IMR-90 (cell line): ENCODE measurements at regions not wholly inside any gene's neighbourhood (a gene's known extent, or its start where the extent isn't known, plus 50 kb on each side); places are given as distances from the start of the nearest gene placed in this dataset.

Experiments
- ATAC-seq: fragments of 200-7000 bp; cut with Tn5 transposase; 2 replicates; pipeline ENCODE4 v1.9.1; 2020; ENCODE audit warnings: low read depth, mild to moderate bottlenecking, moderate library complexity
- BruUV-seq: library from RNA; stranded (reverse); fragments of 400-500 nt; replicated peaks from 2 replicates; lab custom pipeline; 2021; lab: Mats Ljungman, UMichigan
- CTCF ChIA-PET: fragments of 300-600 bp; formaldehyde crosslinking; extraction: SDS; loops from one replicate; lab custom pipeline; 2021; ENCODE audit warnings: antibody characterized with exemption; lab: Yijun Ruan, JAX
- POLR2A ChIA-PET: fragments of 300-600 bp; sonication (Branson Sonifier 250); formaldehyde crosslinking; loops from one replicate; lab custom pipeline; 2022; ENCODE audit warnings: antibody characterized with exemption; ENCODE audit not compliant: unreplicated experiment; lab: Charles Lee
- DNase-seq: peaks from one replicate; pipeline ENCODE4 v3.0.0; 2013
- H2AFZ ChIP-seq: replicated peaks from 2 replicates; pipeline ENCODE3; 2013; ENCODE audit warnings: low read length, mild to moderate bottlenecking; ENCODE audit not compliant: poor library complexity
- H2AK5ac ChIP-seq: 2 replicates; pipeline ENCODE4 v1.6.1; 2013; ENCODE audit warnings: low read depth, low read length, inconsistent platforms
- H2AK9ac ChIP-seq: replicated peaks from 2 replicates; pipeline ENCODE3; 2013; ENCODE audit warnings: mild to moderate bottlenecking, low read depth, low read length, moderate library complexity; ENCODE audit not compliant: poor library complexity
- H2BK120ac ChIP-seq: 2 replicates; pipeline ENCODE4 v1.6.1; 2013; ENCODE audit warnings: low read depth, low read length, inconsistent platforms
- H2BK15ac ChIP-seq: 3 replicates; pipeline ENCODE4 v1.6.1; 2013; ENCODE audit warnings: low read depth, low read length, inconsistent platforms
- H2BK20ac ChIP-seq: 2 replicates; pipeline ENCODE4 v1.6.1; 2013; ENCODE audit warnings: low read depth, mild to moderate bottlenecking, inconsistent platforms, low read length, moderate library complexity
- H2BK5ac ChIP-seq: 2 replicates; pipeline ENCODE4 v1.6.1; 2013; ENCODE audit warnings: mild to moderate bottlenecking, low read depth, low read length, inconsistent platforms; ENCODE audit not compliant: poor library complexity, severe bottlenecking
- H3K14ac ChIP-seq: replicated peaks from 2 replicates; pipeline ENCODE4 v1.6.1; 2013; ENCODE audit warnings: low read depth, low read length, inconsistent platforms
- H3K18ac ChIP-seq: 2 replicates; pipeline ENCODE4 v1.6.1; 2013; ENCODE audit warnings: low read depth, low read length, control low read depth
- H3K23ac ChIP-seq: 2 replicates; pipeline ENCODE4 v1.6.1; 2013; ENCODE audit warnings: low read depth, low read length, inconsistent platforms
- H3K27ac ChIP-seq: 2 replicates; pipeline ENCODE4 v1.5.1; 2013; ENCODE audit warnings: mild to moderate bottlenecking, control low read depth, low read length; ENCODE audit not compliant: insufficient read depth
- H3K27me3 ChIP-seq: 2 replicates; pipeline ENCODE4 v1.6.1; 2013; ENCODE audit warnings: low read length; ENCODE audit not compliant: control insufficient read depth, insufficient read depth
- H3K36me3 ChIP-seq: 2 replicates; pipeline ENCODE4 v1.6.1; 2013; ENCODE audit warnings: low read length, mixed read lengths; ENCODE audit not compliant: control insufficient read depth, insufficient read depth
- H3K4ac ChIP-seq: 2 replicates; pipeline ENCODE4 v1.6.1; 2013; ENCODE audit warnings: low read depth, low read length, inconsistent platforms
- H3K4me1 ChIP-seq: 2 replicates; pipeline ENCODE4 v1.6.1; 2013; ENCODE audit warnings: low read length, mixed read lengths; ENCODE audit not compliant: control insufficient read depth, insufficient read depth
- H3K4me2 ChIP-seq: 2 replicates; pipeline ENCODE4 v1.6.1; 2013; ENCODE audit warnings: low read depth, mild to moderate bottlenecking, control low read depth, low read length, moderate library complexity
- H3K4me3 ChIP-seq: 2 replicates; pipeline ENCODE4 v1.5.1; 2013; ENCODE audit warnings: low read depth, mild to moderate bottlenecking, control low read depth, low read length, moderate library complexity; ENCODE audit not compliant: insufficient read depth
- H3K56ac ChIP-seq: 2 replicates; pipeline ENCODE4 v1.6.1; 2013; ENCODE audit warnings: low read length, inconsistent platforms; ENCODE audit not compliant: insufficient read depth; ENCODE audit errors: extremely low read depth
- H3K79me1 ChIP-seq, 2 experiments: 2 replicates each; pipeline ENCODE4 v1.6.1; 2013; ENCODE audit warnings: low read length in 2 of 2, inconsistent platforms in 1 of 2, low read depth in 1 of 2
- H3K9ac ChIP-seq: 2 replicates; pipeline ENCODE4 v1.6.1; 2013; ENCODE audit warnings: low read depth, low read length, control low read depth
- H3K9me1 ChIP-seq: 2 replicates; pipeline ENCODE4 v1.6.1; 2013; ENCODE audit warnings: low read length, inconsistent platforms; ENCODE audit not compliant: insufficient read depth
- H3K9me3 ChIP-seq: 2 replicates; pipeline ENCODE4 v1.6.1; 2013; ENCODE audit warnings: low read length; ENCODE audit not compliant: control insufficient read depth, insufficient read depth
- H4K20me1 ChIP-seq: 2 replicates; pipeline ENCODE4 v1.6.1; 2013; ENCODE audit warnings: low read length, inconsistent platforms; ENCODE audit not compliant: insufficient read depth
- H4K5ac ChIP-seq: 2 replicates; pipeline ENCODE4 v1.6.1; 2013; ENCODE audit warnings: mild to moderate bottlenecking, low read depth, low read length, control low read depth
- H4K8ac ChIP-seq, 2 experiments: 2 replicates each; pipeline ENCODE4 v1.6.1; 2013; ENCODE audit warnings: low read depth in 2 of 2, low read length in 2 of 2, control low read depth in 1 of 2, inconsistent platforms in 1 of 2
- H4K91ac ChIP-seq: 2 replicates; pipeline ENCODE4 v1.6.1; 2013; ENCODE audit warnings: low read depth, low read length, inconsistent platforms; ENCODE audit not compliant: insufficient read depth
- MAZ ChIP-seq: IDR thresholded peaks from 2 replicates; pipeline ENCODE4 v1.6.1; 2012; ENCODE audit warnings: low read depth, mild to moderate bottlenecking, low read length, improper control_type of control experiment, moderate library complexity, borderline replicate concordance
- RAD21 ChIP-seq: IDR thresholded peaks from 2 replicates; pipeline ENCODE4 v1.6.1; 2012; ENCODE audit warnings: low read length, improper control_type of control experiment
- USF2 ChIP-seq: fragments of 150-350 bp; IDR thresholded peaks from 2 replicates; pipeline ENCODE4 v1.6.1; 2017; ENCODE audit warnings: mild to moderate bottlenecking, antibody characterized with exemption, low read length, low read depth
- WGBS, 2 experiments: methylation state at CpG; one replicate each; pipeline versions ENCODE4 v1.1.5 to v1.1.7; 2013; ENCODE audit warnings: missing lambda C conversion rate in 2 of 2; ENCODE audit not compliant: insufficient read length in 1 of 2; ENCODE audit errors: extremely low coverage in 2 of 2; 5-methylcytosine and 5-hydroxymethylcytosine counted together
- dilution Hi-C: fragments of 300-500 bp; cut with HindIII; formaldehyde crosslinking; loops from one replicate; pipeline ENCODE4 v1.14.3; 2018; ENCODE audit warnings: low sequenced_read_pairs; ENCODE audit not compliant: unreplicated experiment
- in situ Hi-C: fragments of 300-500 bp; cut with MboI; formaldehyde crosslinking; loops from 3 replicates; pipeline ENCODE4 v1.14.3; 2019; ENCODE audit warnings: low sequenced_read_pairs, inconsistent platforms, mixed read lengths
- intact Hi-C: fragments of 100-400 bp; cut with micrococcal nuclease; formaldehyde crosslinking; loops from 2 replicates; pipeline ENCODE4 v1.10.0; 2022

GRCh38 chr17:79153367-79154130, 78.9 kb downstream of the ENGASE start:
- Histone ChIP-seq H2AK5ac (no peak overlapping the region), H3K27me3 (peaks cover 3% of the 10 kb centered on the region; the same call in 1 of the 2 replicates), H3K4me2 (no peak overlapping the region), H4K5ac (no peak overlapping the region), H3K4ac (no peak overlapping the region), H3K23ac (no peak overlapping the region), H3K4me3 (no peak overlapping the region), H2BK20ac (no peak overlapping the region), H3K9ac (no peak overlapping the region), H2AFZ (no peak overlapping the region), H2BK120ac (no peak overlapping the region), H3K56ac (no peak overlapping the region), H3K4me1 (no peaks in the 10 kb centered on the region), H3K9me1 (no peaks in the 10 kb centered on the region), H4K20me1 (no peaks in the 10 kb centered on the region), H4K8ac (no peak overlapping the region), H2BK15ac (no peak overlapping the region), H4K91ac (no peak overlapping the region), H3K9me3 (no peaks in the 10 kb centered on the region), H2AK9ac (peak overlapping the region; percentile 50), H3K36me3 (no peaks in the 10 kb centered on the region), H3K18ac (no peak overlapping the region), H3K27ac (no peak overlapping the region), H2BK5ac (no peak overlapping the region), H3K14ac (no peak overlapping the region), H3K79me1 (no peaks in the 10 kb centered on the region)
- DNase-seq (no peak), ATAC-seq (no peak)
- 35% methylated on average over 7 of the region's 14 CpGs; no CpG with 5 or more reads in 1 of the 2 experiments for WGBS, 2 experiments
- no TSS peak for BruUV-seq
- ChIA-PET CTCF (interaction anchor here (0.7 kb wide), 1 partner anchor 14 kb away, joined by 3 read pairs; no protein-coding TSS in a partner anchor), POLR2A (no interaction called here)
- intact Hi-C loops, result no loop called here
- dilution Hi-C loops, result no loop called here
- TF ChIP-seq USF2, result no peak
- TF ChIP-seq RAD21, result no peak
- TF ChIP-seq MAZ, result no peak
- in situ Hi-C loops, result no loop called here
